HCT116 (cell line): ENCODE measurements at regions not wholly inside any gene's neighbourhood (a gene's known extent, or its start where the extent isn't known, plus 50 kb on each side); places are given as distances from the start of the nearest gene placed in this dataset.

ENCODE experiments used
- CTCF ChIP-seq, 3 experiments: fragments of 200-600 bp in 1 of 3; sonication (generic) in 1 of 3; IDR thresholded peaks in 2 of 3; conservative IDR thresholded peaks in 1 of 3; 2 replicates each; pipeline ENCODE4 v1.5.1; 2012 to 2017; ENCODE audit warnings: low read depth in 2 of 3, low read length in 2 of 3, antibody characterized with exemption in 1 of 3, borderline replicate concordance in 1 of 3, control low read depth in 1 of 3, mild to moderate bottlenecking in 1 of 3, mixed read lengths in 1 of 3, mixed run types in 1 of 3, moderate library complexity in 1 of 3; ENCODE audit not compliant: insufficient read depth in 1 of 3
- YY1 ChIP-seq: IDR thresholded peaks from 2 replicates; pipeline ENCODE4 v1.6.1; 2011; ENCODE audit warnings: low read length, low read depth, moderate library complexity, mild to moderate bottlenecking; ENCODE audit not compliant: insufficient replicate concordance; ENCODE audit errors: extremely low read depth

- no peak for TF ChIP-seq CTCF (IDR thresholded peaks at IDR 0.05 in 2 of 3, conservative IDR thresholded peaks at IDR 0.05 in 1 of 3; ENCODE audit: borderline replicate concordance in 1 of 3, insufficient read depth in 1 of 3, low read depth in 2 of 3, low read length in 2 of 3)
- no peak for TF ChIP-seq YY1
Measured at GRCh38 chr5:19035816-19036215, 952.2 kb downstream of the CDH18 start.
